Islet precursor cell (in vitro differentiated cells): ENCODE measurements at regions not wholly inside any gene's neighbourhood (a gene's known extent, or its start where the extent isn't known, plus 50 kb on each side); places are given as distances from the start of the nearest gene placed in this dataset.
A peak's percentile ranks its signal among the peaks of the same experiment; 100 is the strongest.

Experiments
- DNase-seq: peaks from one replicate; pipeline ENCODE4 v3.0.0-alpha.2; 2018

- no peak for DNase-seq
Observed at GRCh38 chr6:150651808-150652470, 52.3 kb downstream of the PLEKHG1 start.

- no peak for DNase-seq
Observed at GRCh38 chr6:150652848-150653613, 53.3 kb downstream of the PLEKHG1 start.

GRCh38 chr6:150654608-150655007, 54.9 kb downstream of the PLEKHG1 start:
- DNase-seq: no peak

- no peak for DNase-seq
Observed at GRCh38 chr6:150656156-150656555, 56.5 kb downstream of the PLEKHG1 start.

GRCh38 chr6:150658421-150658820, 58.7 kb downstream of the PLEKHG1 start:
- no peak for DNase-seq

- no peak for DNase-seq
Observed at GRCh38 chr6:150659046-150659763, 59.5 kb downstream of the PLEKHG1 start.

- no peak for DNase-seq
Observed at GRCh38 chr6:150661216-150662007, 61.7 kb downstream of the PLEKHG1 start.

- DNase-seq: no peak
Observed at GRCh38 chr6:150662814-150663213, 63.1 kb downstream of the PLEKHG1 start.

GRCh38 chr6:150664091-150664490, 64.4 kb downstream of the PLEKHG1 start:
- DNase-seq: no peak

- no peak for DNase-seq
Observed at GRCh38 chr6:150666071-150666470, 66.4 kb downstream of the PLEKHG1 start.

- DNase-seq: no peak
Observed at GRCh38 chr6:150667359-150667758, 67.7 kb downstream of the PLEKHG1 start.

GRCh38 chr6:150667977-150668716, 68.5 kb downstream of the PLEKHG1 start:
- peak; percentile 84 for DNase-seq

- DNase-seq: no peak
Observed at GRCh38 chr6:150668900-150669302, 69.2 kb downstream of the PLEKHG1 start.

- DNase-seq: no peak
Observed at GRCh38 chr6:150670311-150670710, 70.6 kb downstream of the PLEKHG1 start.

GRCh38 chr6:150672800-150673199, 73.1 kb downstream of the PLEKHG1 start:
- DNase-seq: no peak

- no peak for DNase-seq
Observed at GRCh38 chr6:150673720-150674346, 74.1 kb downstream of the PLEKHG1 start.

GRCh38 chr6:150676344-150676743, 76.7 kb downstream of the PLEKHG1 start:
- DNase-seq: no peak

- DNase-seq: no peak
Observed at GRCh38 chr6:150676772-150677171, 77.1 kb downstream of the PLEKHG1 start.

GRCh38 chr6:150680510-150680909, 80.8 kb downstream of the PLEKHG1 start:
- no peak for DNase-seq

GRCh38 chr6:150681578-150682395, 82.1 kb downstream of the PLEKHG1 start:
- no peak for DNase-seq

- DNase-seq: no peak
Observed at GRCh38 chr6:150683320-150683719, 83.6 kb downstream of the PLEKHG1 start.
